Limb (tissue), 2 donors: ENCODE measurements at regions not wholly inside any gene's neighbourhood (a gene's known extent, or its start where the extent isn't known, plus 50 kb on each side); places are given as distances from the start of the nearest gene placed in this dataset.

Source experiments
- DNase-seq, 2 donors: peaks; one replicate each; pipeline ENCODE4 v3.0.0-alpha.2; 2016; ENCODE audit errors: extremely low spot score in 2 of 2

GRCh38 chr15:61682891-61683735 lies 377.1 kb downstream of the VPS13C start:
- no peak for DNase-seq

- no peak for DNase-seq
These were observed 378.6 kb downstream of the VPS13C start for GRCh38 chr15:61681676-61682075.

- no peak for DNase-seq
These were observed 379.2 kb downstream of the VPS13C start for GRCh38 chr15:61681038-61681418.

- DNase-seq, result no peak
These were observed 379.8 kb downstream of the VPS13C start for GRCh38 chr15:61680260-61681037.

GRCh38 chr15:61671736-61672135 lies 388.5 kb downstream of the VPS13C start:
- no peak for DNase-seq

- DNase-seq, result no peak
These were observed 391.8 kb downstream of the VPS13C start for GRCh38 chr15:61668444-61668843.

GRCh38 chr15:61661791-61662190 lies 398.5 kb downstream of the VPS13C start:
- no peak for DNase-seq

- DNase-seq, result peak in 1 of 2 donors; percentile 13
These were observed 399.7 kb downstream of the VPS13C start for GRCh38 chr15:61660579-61660978.

GRCh38 chr15:61659566-61660190 lies 400.6 kb downstream of the VPS13C start:
- peak in 1 of 2 donors; percentile 4 for DNase-seq

GRCh38 chr15:61657461-61657860 lies 402.8 kb downstream of the VPS13C start:
- DNase-seq, result no peak

GRCh38 chr15:61656391-61656790 lies 403.9 kb downstream of the VPS13C start:
- DNase-seq, result no peak

- DNase-seq, result no peak
These were observed 404.4 kb downstream of the VPS13C start for GRCh38 chr15:61655881-61656280.

GRCh38 chr15:61654918-61655317 lies 405.3 kb downstream of the VPS13C start:
- DNase-seq, result no peak

- no peak for DNase-seq
These were observed 406.1 kb downstream of the VPS13C start for GRCh38 chr15:61654002-61654740.

- no peak for DNase-seq
These were observed 407.1 kb downstream of the VPS13C start for GRCh38 chr15:61653110-61653509.

GRCh38 chr15:61651267-61651666 lies 409.0 kb downstream of the VPS13C start:
- DNase-seq, result no peak

- DNase-seq, result no peak
These were observed 411.2 kb downstream of the VPS13C start for GRCh38 chr15:61649046-61649445.

- no peak for DNase-seq
These were observed 415.4 kb upstream of the RORA start for GRCh38 chr15:61644550-61644949.

GRCh38 chr15:61641645-61642044 lies 412.5 kb upstream of the RORA start:
- no peak for DNase-seq

GRCh38 chr15:61640756-61641155 lies 411.7 kb upstream of the RORA start:
- no peak for DNase-seq

- no peak for DNase-seq
These were observed 410.4 kb upstream of the RORA start for GRCh38 chr15:61639491-61639890.

- DNase-seq, result no peak
These were observed 405.7 kb upstream of the RORA start for GRCh38 chr15:61634837-61635236.
